Lower leg skin (tissue), 3 donors: ENCODE measurements at regions not wholly inside any gene's neighbourhood (a gene's known extent, or its start where the extent isn't known, plus 50 kb on each side); places are given as distances from the start of the nearest gene placed in this dataset.

Source experiments
- POLR2A ChIP-seq, 2 donors: fragments of 450-650 bp; IDR thresholded peaks; one replicate each; pipeline ENCODE4 v1.6.1; 2016 to 2017; ENCODE audit warnings: antibody characterized with exemption in 2 of 2, mild to moderate bottlenecking in 1 of 2, moderate library complexity in 1 of 2
- TF ChIP-seq, protein P1 (sequence below), 3 donors: fragments of 450-650 bp; IDR thresholded peaks; one replicate each; pipeline ENCODE4 v1.5.1; 2016; ENCODE audit warnings: antibody characterized with exemption in 3 of 3, mild to moderate bottlenecking in 3 of 3, moderate library complexity in 2 of 3

DNA sequence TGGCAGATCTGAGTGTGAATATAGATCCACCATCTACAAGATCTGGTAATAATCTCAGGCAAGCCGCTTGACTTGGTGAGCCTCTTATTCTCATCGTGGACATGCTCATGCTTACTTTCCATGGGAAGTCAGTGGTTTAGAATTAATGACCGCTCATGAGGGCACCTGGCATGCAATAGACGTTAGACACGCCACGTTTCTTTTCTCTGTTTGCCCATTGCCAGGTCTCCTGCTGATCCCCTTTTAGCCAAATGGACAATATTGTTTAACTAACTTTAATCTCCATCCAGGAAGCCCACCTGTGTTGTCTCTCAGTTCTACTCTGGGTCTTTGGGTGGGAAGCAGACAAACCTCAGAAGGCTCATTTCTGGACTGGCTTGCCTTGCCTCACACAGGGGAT, 439.1 kb downstream of the ETS1 start:
- TF ChIP-seq, protein P1, sequence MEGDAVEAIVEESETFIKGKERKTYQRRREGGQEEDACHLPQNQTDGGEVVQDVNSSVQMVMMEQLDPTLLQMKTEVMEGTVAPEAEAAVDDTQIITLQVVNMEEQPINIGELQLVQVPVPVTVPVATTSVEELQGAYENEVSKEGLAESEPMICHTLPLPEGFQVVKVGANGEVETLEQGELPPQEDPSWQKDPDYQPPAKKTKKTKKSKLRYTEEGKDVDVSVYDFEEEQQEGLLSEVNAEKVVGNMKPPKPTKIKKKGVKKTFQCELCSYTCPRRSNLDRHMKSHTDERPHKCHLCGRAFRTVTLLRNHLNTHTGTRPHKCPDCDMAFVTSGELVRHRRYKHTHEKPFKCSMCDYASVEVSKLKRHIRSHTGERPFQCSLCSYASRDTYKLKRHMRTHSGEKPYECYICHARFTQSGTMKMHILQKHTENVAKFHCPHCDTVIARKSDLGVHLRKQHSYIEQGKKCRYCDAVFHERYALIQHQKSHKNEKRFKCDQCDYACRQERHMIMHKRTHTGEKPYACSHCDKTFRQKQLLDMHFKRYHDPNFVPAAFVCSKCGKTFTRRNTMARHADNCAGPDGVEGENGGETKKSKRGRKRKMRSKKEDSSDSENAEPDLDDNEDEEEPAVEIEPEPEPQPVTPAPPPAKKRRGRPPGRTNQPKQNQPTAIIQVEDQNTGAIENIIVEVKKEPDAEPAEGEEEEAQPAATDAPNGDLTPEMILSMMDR (IDR thresholded peaks at IDR 0.05), result no peak
- no peak for TF ChIP-seq POLR2A (IDR thresholded peaks at IDR 0.05)
